GM10266 (cell line): ENCODE measurements at regions not wholly inside any gene's neighbourhood (a gene's known extent, or its start where the extent isn't known, plus 50 kb on each side); places are given as distances from the start of the nearest gene placed in this dataset.

Source experiments
- DNase-seq: peaks from one replicate; pipeline ENCODE4 v3.0.0; 2012; ENCODE audit errors: extremely low spot score
- TF ChIP-seq, protein P1 (sequence below): IDR thresholded peaks from 2 replicates; pipeline ENCODE4 v1.5.1; 2012; ENCODE audit warnings: mild to moderate bottlenecking, low read depth; ENCODE audit not compliant: control insufficient read depth, insufficient read depth; ENCODE audit errors: missing control alignments

DNA sequence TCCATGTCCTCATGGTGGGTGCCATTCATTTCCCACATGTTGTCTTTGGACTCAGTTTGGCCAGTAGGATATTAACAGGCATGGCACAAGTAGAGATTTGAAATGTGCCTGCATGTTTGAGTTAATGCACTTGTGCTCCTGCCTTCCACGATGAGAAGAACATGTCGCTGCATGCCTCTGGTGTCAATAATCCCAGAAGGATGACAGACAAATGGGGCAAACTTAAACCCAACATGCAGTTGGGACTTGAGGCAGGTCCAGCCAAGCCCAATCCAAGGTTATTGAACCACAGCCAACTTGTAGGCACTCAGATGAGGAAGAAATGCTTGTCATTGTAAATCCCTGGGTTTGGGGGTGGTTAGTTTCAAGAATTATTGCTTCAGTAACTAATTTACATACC is 174.6 kb downstream of the TRIM33 start:
- no peak for DNase-seq
- TF ChIP-seq, protein P1, sequence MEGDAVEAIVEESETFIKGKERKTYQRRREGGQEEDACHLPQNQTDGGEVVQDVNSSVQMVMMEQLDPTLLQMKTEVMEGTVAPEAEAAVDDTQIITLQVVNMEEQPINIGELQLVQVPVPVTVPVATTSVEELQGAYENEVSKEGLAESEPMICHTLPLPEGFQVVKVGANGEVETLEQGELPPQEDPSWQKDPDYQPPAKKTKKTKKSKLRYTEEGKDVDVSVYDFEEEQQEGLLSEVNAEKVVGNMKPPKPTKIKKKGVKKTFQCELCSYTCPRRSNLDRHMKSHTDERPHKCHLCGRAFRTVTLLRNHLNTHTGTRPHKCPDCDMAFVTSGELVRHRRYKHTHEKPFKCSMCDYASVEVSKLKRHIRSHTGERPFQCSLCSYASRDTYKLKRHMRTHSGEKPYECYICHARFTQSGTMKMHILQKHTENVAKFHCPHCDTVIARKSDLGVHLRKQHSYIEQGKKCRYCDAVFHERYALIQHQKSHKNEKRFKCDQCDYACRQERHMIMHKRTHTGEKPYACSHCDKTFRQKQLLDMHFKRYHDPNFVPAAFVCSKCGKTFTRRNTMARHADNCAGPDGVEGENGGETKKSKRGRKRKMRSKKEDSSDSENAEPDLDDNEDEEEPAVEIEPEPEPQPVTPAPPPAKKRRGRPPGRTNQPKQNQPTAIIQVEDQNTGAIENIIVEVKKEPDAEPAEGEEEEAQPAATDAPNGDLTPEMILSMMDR: no peak

DNA sequence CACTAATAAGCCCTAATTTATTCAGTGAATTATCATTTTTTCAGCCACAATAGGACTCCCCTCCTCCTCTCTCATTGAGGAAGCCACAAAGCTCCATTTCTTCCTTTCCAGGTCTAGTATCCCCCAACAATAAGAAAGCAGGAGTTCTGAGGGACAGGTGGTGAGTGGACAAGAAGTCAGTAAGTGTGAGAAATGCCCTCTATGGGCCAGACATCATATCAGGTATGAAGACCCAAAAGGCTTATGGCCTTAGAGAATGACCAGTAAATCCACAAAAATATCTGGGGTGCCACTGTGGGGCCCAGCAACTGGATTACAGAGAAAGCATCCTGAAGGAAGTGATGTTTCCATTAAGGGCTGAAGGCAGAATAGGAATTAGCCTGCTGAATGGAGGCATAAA is 175.7 kb downstream of the TRIM33 start:
- DNase-seq: no peak
- TF ChIP-seq, protein P1: no peak

DNA sequence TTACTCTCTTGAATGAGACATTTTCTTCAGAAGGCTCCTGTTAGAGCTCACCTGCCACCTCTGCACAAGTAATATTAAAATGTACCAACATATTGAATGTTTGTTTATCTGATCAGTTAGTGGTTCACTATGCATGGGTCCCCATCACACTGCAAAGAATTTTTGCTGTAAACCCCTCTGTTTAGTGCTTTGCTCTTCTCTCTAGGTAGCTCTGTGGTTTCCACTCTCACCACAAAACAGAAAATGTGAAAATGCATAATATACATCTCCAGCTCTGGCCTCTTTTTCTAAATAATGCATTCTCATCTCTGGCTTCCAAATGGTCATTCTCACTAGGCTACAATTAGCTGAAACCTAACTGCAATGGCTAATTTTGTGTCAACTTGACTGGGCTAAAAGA is 176.7 kb downstream of the TRIM33 start:
- no peak for DNase-seq
- TF ChIP-seq, protein P1: no peak

DNA sequence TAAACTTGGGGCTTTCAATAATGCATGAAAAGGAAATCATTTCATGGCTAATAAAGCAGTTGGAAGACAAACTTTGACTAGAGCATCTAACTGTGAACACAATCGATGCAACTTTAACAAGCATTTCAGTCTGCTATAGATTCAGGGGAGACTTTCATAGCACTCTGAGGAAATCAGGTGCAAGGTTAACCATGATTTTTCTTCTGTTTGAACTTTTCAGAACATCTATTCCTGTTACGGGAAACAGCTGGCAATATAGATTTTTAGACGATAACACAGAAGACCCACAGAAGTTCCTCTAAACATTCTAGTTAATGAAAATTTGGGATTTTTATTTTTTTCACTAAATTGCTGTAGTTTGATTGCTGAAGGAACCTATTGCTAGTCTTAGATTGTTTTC is 177.3 kb downstream of the TRIM33 start:
- no peak for DNase-seq
- TF ChIP-seq, protein P1: no peak

DNA sequence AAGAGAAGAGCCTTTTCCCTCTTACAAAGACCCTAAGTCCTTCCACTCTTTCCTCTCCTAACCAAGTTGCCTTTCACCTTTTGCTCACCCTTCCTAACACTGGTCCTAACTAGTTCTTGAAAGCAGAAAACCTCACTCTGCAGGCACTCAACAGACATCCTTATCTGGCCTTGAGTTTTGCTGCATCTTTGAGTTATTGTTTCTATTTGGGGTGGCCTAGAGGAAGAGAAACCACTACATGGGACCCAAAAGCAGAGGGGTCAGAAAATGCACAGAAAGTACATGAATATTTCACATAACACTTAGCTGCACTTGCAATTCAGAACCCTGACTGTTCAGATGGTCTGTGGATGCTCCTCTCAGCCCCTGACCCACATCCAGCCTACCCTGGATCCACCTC is 178.3 kb upstream of the SYT6 start:
- TF ChIP-seq, protein P1: no peak
- DNase-seq: no peak

DNA sequence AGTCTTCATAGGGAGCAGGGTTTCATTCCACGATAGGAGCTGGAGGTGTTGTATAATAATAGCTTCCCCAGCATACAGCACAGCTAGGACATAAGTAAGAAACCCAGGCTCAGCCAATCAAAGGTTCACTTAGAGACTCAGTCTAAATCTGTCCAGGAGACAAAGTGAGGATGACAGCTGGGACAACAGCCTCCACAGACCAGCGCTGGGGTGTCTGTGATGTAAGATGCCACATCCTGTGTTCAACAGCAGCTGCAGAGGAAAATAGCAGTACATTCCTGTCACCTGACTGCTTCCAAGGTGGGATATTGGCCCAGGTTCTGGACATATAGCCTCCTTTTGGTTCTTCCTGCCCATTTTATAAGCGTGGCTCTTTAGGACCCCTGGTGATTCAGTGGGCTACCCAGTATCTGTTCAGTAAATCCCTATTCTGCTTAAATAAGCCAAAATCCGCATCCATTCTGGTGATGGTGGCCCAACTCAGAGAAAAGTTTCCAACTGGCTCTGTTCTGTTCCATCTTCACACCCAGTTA is 176.8 kb upstream of the SYT6 start:
- DNase-seq: no peak
- TF ChIP-seq, protein P1: no peak

DNA sequence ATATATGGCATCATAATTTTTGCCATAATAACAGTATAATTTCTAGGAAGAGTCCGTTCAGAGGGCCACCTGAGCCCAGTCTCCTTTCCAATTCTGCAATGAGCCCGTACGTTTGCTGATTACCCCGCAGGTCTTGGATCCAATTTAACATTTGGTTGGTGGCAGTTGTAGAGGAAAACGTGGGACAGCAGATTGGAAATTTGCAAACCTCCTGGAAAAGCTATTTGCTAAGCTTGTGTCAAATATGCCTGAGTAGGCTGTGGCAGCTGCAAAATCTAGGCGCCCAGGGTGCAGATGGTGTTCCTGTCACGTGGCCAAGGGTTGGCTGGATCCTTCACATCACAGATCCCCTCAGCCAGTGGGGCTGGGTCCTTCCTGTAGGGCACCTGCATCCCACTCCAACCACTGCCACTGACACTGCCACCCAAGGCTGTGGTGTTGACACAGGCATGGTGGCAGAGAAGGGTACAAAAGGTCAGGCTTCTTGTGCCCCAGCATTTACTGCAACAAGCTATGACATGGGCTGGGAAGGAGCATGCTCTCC is 174.8 kb upstream of the SYT6 start:
- TF ChIP-seq, protein P1: no peak
- DNase-seq: no peak
